GM10248 (cell line): ENCODE measurements at regions not wholly inside any gene's neighbourhood (a gene's known extent, or its start where the extent isn't known, plus 50 kb on each side); places are given as distances from the start of the nearest gene placed in this dataset.

ENCODE experiments used
- CTCF ChIA-PET: fragments of 300-600 bp; sonication (Branson Sonifier 250); formaldehyde crosslinking; extraction: SDS; loops from one replicate; lab custom pipeline; 2021; ENCODE audit warnings: antibody characterized with exemption; lab: Yijun Ruan, JAX
- POLR2A ChIA-PET: fragments of 350-650 bp; sonication (Branson Sonifier 250); formaldehyde crosslinking; extraction: SDS; loops from one replicate; lab custom pipeline; 2020; ENCODE audit warnings: antibody characterized with exemption; lab: Yijun Ruan, JAX
- DNase-seq: peaks from one replicate; pipeline ENCODE4 v3.0.0; 2012; ENCODE audit errors: extremely low spot score
- CTCF ChIP-seq: IDR thresholded peaks from 2 replicates; pipeline ENCODE4 v1.5.1; 2012; ENCODE audit warnings: mild to moderate bottlenecking, low read depth; ENCODE audit errors: extremely low read depth, missing control alignments, control extremely low read depth

GRCh38 chr10:44673245-44673983 is 237.7 kb upstream of the TMEM72 start:
- ChIA-PET POLR2A (no interaction called here), CTCF (no interaction called here)
- no peak for TF ChIP-seq CTCF
- DNase-seq = no peak

- POLR2A ChIA-PET = no interaction called here
- CTCF ChIA-PET = no interaction called here
- no peak for TF ChIP-seq CTCF
- no peak for DNase-seq
These were observed 236.4 kb upstream of the TMEM72 start for GRCh38 chr10:44674536-44675386.

- POLR2A ChIA-PET = no interaction called here
- CTCF ChIA-PET = no interaction called here
- no peak for DNase-seq
- TF ChIP-seq CTCF = no peak
These were observed 235.7 kb upstream of the TMEM72 start for GRCh38 chr10:44675387-44675874.

- ChIA-PET POLR2A (no interaction called here), CTCF (no interaction called here)
- no peak for TF ChIP-seq CTCF
- no peak for DNase-seq
These were observed 230.4 kb upstream of the TMEM72 start for GRCh38 chr10:44680764-44681163.

- TF ChIP-seq CTCF = no peak
- no peak for DNase-seq
- ChIA-PET POLR2A (no interaction called here), CTCF (no interaction called here)
These were observed 228.6 kb upstream of the TMEM72 start for GRCh38 chr10:44682507-44682906.

GRCh38 chr10:44684661-44685060 is 226.5 kb upstream of the TMEM72 start:
- ChIA-PET POLR2A (no interaction called here), CTCF (interaction anchor here (1.0 kb wide), 1 partner anchor 12 kb away, joined by 3 read pairs; no protein-coding TSS in a partner anchor)
- DNase-seq = no peak
- no peak for TF ChIP-seq CTCF
